GM18517 (cell line): ENCODE measurements at regions not wholly inside any gene's neighbourhood (a gene's known extent, or its start where the extent isn't known, plus 50 kb on each side); places are given as distances from the start of the nearest gene placed in this dataset.

Source experiments
- ATAC-seq: cut with Tn5 transposase; IDR thresholded peaks from one replicate; pipeline ENCODE4 v1.9.1; 2021; ENCODE audit warnings: mild to moderate bottlenecking, moderate library complexity; ENCODE audit not compliant: unreplicated experiment

GRCh38 chr6:149176971-149177667 lies 140.4 kb upstream of the TAB2 start:
- ATAC-seq = no peak

GRCh38 chr6:149179431-149179830 lies 138.1 kb upstream of the TAB2 start:
- no peak for ATAC-seq

- no peak for ATAC-seq
Measured at GRCh38 chr6:149181304-149181703, 136.2 kb upstream of the TAB2 start.

- ATAC-seq = no peak
Measured at GRCh38 chr6:149182262-149182661, 135.2 kb upstream of the TAB2 start.

- ATAC-seq = no peak
Measured at GRCh38 chr6:149184523-149184922, 133.0 kb upstream of the TAB2 start.

- no peak for ATAC-seq
Measured at GRCh38 chr6:149185799-149186357, 131.6 kb upstream of the TAB2 start.

- no peak for ATAC-seq
Measured at GRCh38 chr6:149186873-149187272, 130.6 kb upstream of the TAB2 start.

GRCh38 chr6:149190224-149190831 lies 127.2 kb upstream of the TAB2 start:
- no peak for ATAC-seq

- no peak for ATAC-seq
Measured at GRCh38 chr6:149194820-149195558, 122.5 kb upstream of the TAB2 start.

- no peak for ATAC-seq
Measured at GRCh38 chr6:149196091-149196490, 121.4 kb upstream of the TAB2 start.

GRCh38 chr6:149197482-149197881 lies 120.0 kb upstream of the TAB2 start:
- ATAC-seq = no peak

- no peak for ATAC-seq
Measured at GRCh38 chr6:149198265-149198664, 119.2 kb upstream of the TAB2 start.

GRCh38 chr6:149200282-149200945 lies 117.1 kb upstream of the TAB2 start:
- no peak for ATAC-seq

- ATAC-seq = no peak
Measured at GRCh38 chr6:149201068-149201655, 116.3 kb upstream of the TAB2 start.

- ATAC-seq = no peak
Measured at GRCh38 chr6:149202100-149202499, 115.4 kb upstream of the TAB2 start.

GRCh38 chr6:149202952-149203351 lies 114.6 kb upstream of the TAB2 start:
- no peak for ATAC-seq

GRCh38 chr6:149203509-149203908 lies 114.0 kb upstream of the TAB2 start:
- no peak for ATAC-seq

GRCh38 chr6:149208134-149208601 lies 109.3 kb upstream of the TAB2 start:
- ATAC-seq = no peak

GRCh38 chr6:149209871-149210775 lies 107.4 kb upstream of the TAB2 start:
- ATAC-seq = no peak
